ENCODE measurements at regions not wholly inside any gene's neighbourhood (a gene's known extent, or its start where the extent isn't known, plus 50 kb on each side); places are given as distances from the start of the nearest gene placed in this dataset.
"Not testable (repeated sequence)": the region's sequence is repeated elsewhere in the genome, so short reads cannot be mapped to it uniquely, and the experiment has no call there.

DNA sequence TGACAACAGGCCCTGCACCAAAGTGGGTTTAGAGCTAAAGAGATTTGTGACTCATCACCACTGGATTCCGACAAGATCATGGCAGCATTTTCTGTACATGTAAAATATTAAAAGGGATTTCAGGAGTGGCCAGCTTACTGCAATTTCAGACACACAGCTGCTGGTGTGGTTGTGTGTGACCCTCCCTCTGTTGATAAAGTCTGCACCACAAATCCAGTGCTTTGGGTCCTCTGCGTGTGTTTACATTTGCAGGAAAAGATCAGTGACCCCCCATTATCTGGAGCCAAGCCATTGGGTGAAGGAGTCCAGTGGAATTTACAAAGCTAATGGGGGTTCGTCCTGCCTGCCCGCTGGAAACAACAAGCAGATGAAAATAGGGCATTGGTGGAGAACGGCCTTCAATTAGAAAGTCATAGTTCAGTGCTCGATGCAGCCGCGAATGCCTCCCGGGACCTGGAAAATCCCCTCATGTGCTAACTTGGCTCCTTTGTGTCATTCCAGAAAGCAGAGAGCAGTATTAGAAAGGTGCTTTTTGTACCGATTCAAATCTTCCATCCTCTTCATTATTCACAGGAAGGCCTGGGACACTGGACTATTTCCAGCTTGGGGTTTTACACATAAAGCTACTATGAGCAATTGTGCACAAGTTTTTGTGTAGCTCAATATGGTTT is 188.5 kb upstream of the TMEM132C start:
- no peak for DNase-seq (ENCODE audit: low spot score)

DNA sequence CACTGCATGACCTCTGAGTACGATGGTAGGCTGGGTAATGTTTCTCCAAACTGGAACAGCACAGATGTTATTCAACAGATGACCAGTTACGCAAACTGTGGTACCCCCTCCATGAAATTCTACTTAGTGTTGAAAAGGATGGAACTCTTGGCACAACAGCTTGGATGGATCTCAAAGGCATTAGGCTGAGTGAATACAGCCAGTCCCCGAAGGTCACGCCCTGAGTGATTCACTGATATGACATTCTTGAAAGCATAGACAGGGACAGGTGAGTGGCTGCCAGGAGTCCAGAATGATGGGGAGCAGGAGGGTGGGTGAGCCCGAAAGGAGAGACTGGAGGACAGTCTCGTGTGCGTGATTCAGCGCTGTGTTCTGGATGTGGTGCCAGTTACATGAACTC is 187.5 kb upstream of the TMEM132C start:
- no peak for DNase-seq (ENCODE audit: low spot score)

DNA sequence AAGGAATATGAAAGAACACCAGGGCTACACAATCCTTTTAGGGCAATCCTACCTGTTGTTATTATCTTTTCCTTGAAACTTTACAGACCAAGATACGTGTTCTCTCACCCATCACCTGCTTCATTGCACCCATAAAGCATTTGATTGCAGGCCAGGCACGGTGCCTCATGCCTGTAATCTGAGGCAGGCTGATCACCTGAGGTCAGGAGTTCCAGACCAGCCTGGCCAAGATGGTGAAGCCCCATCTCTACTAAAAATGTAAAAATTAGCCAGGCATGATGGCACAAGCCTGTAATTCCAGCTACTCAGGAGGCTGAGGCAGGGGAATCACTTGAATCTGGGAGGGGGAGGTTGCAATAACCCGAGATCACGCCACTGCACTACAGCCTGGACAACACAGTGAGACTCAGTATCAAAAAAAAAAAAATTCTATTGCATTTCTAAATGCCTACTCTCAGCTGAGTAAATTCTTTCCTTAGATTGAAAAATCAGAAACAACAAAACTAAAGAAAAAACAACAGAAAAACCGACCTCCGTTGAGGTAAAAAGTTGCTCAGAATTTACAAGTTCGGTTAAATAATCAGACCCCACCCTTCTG is 183.7 kb upstream of the TMEM132C start:
- DNase-seq (ENCODE audit: low spot score), result no peak

DNA sequence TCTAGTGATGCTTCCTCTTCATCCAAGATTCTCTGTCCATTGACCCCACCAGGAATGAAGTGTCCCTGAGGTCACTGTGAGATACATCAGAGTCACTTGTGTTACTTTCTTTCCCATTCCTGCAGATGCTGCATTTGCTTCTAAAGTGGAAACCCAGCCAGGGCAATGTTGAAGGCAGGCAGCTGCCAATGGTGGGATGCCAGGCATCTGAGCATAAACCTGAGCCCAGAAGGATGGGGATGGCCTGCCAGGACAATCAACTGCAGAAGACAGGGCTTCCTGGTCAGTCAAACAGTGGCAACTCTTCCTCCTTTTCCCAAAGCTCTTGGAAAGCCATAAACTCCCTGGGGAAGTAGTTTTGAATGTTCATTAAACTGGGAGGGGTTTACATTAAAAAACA is 178.0 kb upstream of the TMEM132C start:
- DNase-seq (ENCODE audit: low spot score), result no peak

DNA sequence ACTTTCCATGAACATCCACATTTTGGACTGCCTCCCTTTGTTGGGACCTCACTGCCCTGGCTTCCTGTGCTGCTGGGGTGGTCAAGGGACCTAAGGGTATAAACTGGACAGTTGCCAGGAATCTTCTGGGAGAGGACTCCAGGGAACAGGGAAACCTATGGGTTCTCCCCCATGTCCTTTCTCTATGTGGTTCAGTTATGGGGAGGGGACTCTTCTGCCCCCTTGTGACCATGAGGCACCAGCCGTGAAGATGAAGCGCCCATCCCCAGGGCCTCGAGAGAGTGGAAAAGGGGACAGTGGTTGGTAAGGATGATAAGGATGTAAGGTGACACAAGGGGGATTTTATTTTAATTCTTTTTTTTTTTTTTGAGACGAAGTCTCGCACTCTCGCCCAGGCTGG is 177.0 kb upstream of the TMEM132C start:
- no peak for DNase-seq (ENCODE audit: low spot score)

DNA sequence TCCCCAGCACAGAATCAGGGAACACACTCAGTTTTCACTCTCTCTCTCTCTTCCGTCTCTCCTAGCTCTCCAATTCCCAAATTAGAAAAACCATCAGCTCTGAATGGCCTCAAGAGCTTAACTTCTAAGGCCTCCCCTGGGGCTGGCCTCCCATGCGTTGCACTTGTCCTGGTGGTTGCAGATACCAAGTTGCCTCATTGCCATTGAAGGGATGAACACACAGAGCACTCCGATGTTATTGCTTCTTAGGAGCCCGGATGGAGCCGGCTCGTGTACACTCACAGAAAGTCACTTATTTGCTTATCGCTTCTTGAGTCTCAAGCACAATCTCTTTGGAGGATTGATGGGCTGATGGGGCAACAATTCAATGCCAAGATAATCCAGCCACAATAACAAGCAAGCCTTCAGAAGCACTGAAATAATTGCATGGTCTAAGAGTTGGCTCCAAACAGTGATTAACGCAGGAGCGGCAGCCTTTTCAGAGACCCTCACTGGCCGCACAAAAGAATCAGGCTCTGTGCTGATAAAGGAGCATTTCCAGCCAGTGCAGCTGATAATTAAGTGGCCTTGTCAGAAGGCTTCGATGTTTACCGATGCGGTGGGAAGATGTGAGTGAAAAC is 175.8 kb upstream of the TMEM132C start:
- no peak for DNase-seq (ENCODE audit: low spot score)

DNA sequence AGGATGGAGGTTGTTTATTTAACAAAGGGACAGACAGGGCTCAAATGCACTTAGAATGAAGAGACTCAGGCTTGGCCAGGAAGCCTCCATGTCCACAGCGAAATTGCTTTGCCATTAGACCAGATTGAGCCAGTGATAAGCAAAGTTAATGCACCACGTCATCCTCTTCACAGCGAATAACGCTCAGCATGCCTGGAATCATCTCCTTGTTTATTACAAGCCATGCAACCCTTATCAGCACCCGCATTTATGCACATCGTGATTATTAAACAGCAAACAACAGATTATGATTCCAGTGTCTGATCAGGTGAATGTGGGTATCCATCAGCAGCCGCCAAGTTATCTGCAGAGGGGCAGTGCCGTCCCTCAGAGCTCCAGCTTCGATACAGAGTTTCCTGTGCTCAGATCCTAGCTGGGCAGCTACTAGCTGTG is 175.0 kb upstream of the TMEM132C start:
- no peak for DNase-seq (ENCODE audit: low spot score)

DNA sequence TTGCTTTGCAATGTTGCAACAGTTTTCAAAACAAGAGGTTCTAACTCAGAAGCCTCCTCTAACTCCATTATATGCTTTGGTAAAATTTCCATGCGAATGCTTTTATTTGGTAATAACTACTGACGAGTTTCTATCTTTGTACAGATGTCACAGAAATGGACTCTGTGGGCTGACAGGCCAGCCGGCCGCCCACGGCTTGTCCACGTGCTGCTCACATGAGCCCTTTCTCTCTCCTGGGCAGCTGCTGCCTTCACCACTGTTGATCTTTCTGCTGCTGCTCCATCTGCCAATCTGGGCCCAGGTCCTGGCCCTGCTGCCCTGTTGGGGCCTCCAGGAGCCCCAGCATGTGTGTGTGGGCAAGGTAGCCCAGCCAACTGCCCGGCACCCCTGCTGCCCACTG is 168.2 kb upstream of the TMEM132C start:
- no peak for DNase-seq (ENCODE audit: low spot score)

DNA sequence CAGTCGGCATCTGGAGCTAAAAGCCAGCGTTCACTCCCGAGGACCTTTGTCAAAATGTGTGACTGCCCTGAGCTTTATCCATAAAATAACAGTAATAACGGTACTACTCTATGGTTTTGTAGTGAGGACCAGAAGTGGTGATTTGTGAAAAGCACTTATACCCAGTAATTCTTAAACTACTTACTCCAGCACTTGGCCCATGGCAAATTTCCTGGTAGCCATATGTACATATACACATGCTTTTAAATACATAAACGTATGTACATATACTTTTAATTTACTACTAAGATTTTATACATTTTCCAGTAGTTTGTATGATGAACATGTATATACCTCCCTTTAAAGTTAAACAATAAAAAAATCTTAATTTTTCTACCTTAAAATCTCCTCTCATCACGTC is 163.8 kb upstream of the TMEM132C start:
- no peak for DNase-seq (ENCODE audit: low spot score)

DNA sequence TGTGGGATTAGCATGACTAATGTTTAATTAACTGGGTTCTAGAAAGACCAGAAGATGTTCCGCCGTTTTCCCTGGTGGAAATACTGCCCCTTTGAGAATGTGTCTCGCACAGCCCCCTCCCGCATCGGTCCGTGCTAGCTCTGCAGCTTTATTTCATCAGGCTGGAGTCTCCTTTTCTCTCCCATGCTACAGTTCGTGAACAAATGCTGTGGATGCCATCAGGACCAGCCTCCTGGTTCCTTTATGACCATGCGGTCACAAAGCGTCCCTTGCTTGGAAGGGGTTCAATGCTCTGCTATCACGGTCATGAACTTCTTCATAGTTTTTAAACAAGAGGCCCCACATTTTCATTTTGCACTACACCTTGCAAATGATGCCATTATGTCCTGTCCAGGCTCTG is 157.7 kb upstream of the TMEM132C start:
- DNase-seq (ENCODE audit: low spot score), result no peak

DNA sequence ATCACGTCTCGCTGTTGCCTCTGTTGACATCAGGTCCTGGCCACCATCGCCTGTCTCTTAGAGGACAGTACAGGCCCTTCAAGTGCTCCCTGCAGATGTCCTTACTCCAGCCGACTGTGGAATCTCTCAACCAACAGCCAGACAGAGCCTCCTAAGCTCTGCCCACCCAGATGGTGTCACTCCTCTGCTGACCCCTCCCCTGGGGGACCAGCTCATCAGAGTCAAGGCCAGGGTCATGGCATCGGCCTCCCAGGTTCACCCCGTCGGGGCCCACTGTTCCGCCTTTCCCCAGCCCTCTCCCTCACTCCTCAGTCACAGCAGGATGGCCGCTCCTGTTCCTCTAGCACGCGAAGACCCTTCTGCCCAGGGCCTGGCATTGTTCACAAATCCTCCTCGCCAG is 157.3 kb upstream of the TMEM132C start:
- no peak for DNase-seq (ENCODE audit: low spot score)

DNA sequence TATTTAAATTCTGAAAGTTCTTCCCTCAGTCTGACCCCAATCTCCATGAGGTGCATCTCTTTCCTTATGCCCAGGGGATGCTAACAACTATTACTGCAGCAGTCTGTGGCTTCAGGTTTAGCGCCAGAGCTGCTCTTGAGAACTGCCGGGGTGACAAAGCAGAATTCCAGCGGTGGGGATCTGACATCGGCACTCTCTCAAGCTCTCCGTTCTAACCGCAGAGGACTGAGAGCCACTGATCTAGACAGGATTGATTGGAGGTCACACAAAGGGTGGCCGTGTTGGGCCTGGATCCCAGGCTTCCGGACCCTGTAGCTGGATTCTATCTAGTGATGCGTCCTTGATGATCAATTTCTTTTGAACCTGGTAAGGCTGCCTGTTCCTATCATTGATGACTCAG is 155.6 kb upstream of the TMEM132C start:
- DNase-seq (ENCODE audit: low spot score), result no peak

DNA sequence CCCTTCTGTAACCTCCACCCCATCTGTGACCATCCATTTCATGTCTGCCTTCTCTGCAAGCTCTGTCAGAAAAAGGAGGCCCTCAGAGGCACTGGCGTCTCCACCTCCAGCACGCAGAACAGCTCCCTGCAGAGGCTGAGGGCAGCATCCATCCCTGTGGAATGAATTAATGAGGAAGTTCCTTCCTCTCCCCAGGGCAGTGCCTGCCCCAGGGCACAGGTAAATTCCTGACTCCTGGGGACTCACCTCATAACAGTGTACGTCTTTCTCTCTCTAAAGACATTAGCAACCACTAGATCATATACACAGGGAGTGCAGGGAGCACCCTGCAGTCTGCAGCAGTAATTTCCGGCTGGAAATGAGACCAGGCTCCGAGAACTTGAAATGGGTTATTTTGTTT is 155.0 kb upstream of the TMEM132C start:
- no peak for DNase-seq (ENCODE audit: low spot score)

DNA sequence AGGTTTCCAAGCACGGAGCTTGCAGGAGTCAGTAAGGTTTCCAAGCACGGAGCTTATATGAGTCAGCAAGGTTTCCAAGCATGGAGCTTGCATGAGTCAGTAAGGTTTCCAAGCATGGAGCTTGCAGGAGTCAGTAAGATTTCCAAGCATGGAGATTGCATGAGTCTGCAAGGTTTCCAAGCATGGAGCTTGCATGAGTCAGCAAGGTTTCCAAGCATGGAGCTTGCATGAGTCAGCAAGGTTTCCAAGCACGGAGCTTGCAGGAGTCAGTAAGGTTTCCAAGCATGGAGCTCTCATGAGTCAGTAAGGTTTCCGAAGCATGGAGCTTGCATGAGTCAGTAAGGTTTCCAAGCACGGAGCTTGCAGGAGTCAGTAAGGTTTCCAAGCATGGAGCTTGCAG is 153.7 kb upstream of the TMEM132C start:
- DNase-seq (ENCODE audit: low spot score), result not testable (repeated sequence)

DNA sequence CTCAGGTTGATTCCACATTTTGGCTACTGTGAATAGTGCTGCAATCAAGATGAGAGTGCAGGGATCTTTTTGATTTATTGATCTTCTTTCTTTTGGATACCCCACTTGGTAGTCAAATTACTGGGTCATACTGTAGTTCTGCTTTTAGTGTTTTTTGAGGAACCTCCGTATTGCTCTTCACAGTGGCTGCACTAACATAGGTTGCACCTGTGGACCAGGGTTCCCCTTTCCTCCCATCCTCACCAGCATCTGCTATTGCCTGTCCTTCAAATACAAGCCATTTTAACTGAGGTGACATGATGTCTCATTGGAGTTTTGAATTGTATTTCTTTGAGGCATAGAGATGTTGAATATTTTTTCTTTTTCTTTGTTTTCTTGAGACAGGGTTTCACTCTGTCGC is 152.5 kb upstream of the TMEM132C start:
- no peak for DNase-seq (ENCODE audit: low spot score)

DNA sequence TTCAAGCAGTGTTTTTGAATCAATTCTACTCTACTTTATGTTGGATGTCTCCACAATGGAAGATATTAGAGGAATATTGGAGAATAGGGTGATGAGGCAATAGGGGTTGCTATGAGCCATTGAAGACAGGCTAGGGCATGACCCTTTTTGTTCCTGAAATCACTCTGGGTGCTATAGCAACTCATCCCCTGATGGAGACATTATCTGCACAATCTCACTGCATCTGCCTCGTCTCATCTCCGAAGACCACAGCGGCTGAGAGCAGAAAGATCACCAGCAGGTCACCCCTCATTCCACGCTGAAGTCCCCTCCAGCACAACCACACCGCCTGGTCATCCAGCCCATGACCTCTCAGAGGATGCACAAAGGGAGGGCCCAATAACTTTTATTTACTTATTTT is 150.4 kb upstream of the TMEM132C start:
- no peak for DNase-seq (ENCODE audit: low spot score)

DNA sequence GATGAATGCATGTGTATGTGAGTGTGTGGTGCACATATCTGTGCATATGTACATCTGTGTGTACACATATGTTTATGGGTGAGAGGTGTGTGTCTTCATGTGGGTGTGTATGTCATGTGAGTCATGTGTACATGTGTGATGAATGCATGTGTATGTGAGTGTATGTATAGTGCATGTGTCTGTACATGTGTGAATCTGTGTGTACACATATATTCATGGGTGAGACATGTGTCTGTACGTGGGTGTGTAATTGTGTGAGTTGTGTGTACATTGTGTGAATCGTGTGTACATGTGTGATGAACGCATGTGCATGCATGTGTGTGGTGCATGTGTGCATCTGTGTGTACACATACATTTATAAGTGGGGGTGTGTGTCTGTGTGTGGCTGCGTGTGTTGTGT is 146.9 kb upstream of the TMEM132C start:
- no peak for DNase-seq (ENCODE audit: low spot score)

DNA sequence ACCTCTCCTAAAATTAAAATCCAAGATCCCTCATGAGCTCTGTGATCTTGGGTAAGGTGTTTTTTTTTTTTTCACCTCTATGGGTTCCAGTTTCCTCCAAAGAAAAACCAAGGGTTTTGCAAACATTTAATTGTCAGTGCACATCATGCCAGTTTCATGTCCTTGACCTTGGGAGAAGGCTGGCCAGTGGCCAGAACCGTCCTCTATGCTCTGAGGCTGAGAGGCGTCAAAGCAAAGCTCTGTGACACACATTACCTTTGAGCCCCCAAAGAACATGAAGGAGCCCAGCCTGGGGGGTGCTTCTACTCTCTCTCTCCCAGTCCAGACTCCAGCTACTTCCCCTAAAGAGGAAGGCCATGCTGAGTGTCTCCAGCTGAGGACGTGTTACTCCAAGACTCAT is 145.5 kb upstream of the TMEM132C start:
- DNase-seq (ENCODE audit: low spot score), result no peak

DNA sequence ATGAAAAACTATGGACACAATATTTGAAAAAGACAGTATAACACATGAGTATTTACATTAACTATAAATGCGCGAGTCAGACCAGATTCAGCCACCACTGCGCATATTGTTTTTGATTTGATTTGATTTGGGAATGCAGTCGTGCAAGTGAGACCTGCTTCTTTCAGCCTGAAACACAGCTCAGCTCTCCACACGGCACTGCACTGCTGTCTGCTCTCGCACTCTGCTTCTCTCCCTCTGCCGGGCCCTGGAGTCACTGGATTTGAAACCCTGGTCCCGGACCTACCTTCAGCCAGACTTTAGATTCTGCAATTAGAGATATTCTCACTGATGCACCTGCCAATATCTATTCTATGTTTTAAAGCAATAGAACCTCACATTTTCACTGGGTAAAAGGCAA is 143.9 kb upstream of the TMEM132C start:
- DNase-seq (ENCODE audit: low spot score), result no peak

DNA sequence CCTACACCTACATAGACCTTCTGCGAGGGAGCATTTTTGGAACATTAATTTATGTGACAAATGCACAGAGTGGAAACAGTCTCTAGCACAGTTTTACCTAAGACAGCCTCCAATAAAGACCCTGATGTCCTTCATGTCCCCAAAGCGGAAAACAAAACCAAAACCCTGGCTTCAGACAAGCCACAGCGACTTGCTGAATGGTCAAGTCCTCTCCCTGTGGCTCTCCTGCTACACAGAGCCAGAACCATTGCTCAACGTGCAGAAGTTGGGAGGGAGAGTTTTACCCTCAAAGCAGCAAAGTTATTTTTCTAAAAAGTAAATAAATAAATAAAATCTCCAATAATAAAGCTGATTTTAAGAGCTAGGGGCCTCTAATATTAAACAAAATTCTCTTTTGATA is 135.0 kb upstream of the TMEM132C start:
- DNase-seq (ENCODE audit: low spot score), result no peak

DNA sequence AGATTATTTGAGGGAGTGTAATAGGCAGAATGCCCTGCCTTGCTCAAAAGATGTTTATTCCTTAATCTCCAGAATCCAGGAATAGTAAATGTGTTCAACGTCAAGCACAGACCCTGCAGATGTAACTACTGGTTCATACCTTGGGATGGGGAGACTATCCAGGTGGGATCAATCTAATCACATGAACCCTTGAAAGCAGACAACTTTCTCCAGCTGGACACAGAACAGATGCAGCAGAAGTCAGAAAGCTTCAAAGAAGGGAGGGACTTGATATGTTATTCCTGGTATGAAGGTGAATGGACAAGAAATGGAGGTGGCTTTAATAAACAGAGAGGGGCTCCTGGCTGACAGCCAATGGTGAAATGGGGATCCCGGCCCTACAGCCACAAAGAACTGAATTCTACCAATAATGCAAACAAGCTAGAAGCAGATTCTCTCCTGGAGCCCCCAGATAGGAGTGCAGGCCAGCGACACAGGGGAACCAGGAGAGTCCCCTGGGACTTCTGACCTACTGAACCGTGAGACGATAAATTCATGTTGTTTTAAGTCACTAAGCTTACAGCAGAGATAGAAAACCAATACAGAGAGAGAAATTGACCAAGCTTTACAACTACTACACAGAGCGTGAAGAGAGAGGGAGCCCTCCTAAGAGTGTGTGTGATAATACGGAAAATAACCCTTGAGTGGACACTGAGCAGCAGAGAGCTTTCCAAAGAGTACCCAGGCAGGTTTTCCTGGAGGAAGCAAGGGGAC is 133.5 kb upstream of the TMEM132C start:
- no peak for DNase-seq (ENCODE audit: low spot score)

DNA sequence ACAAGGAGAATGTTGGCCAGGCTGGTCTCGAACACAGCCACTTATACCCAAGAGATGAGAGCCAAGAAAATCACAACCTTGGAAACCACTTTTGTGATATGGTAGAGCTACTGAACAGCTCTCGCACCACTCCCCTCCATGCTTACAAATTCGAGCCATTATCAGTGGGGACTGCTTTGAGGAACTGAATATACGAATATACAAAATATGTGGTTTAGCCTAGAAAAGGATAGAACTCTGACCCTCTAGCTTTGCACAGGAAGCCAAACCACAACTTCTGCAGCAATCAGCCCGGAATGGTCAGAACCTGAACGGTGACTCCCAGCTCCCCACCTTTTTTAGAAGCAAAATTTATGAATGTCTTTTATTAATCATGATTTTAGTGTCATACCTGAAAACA is 129.8 kb upstream of the TMEM132C start:
- no peak for DNase-seq (ENCODE audit: low spot score)

DNA sequence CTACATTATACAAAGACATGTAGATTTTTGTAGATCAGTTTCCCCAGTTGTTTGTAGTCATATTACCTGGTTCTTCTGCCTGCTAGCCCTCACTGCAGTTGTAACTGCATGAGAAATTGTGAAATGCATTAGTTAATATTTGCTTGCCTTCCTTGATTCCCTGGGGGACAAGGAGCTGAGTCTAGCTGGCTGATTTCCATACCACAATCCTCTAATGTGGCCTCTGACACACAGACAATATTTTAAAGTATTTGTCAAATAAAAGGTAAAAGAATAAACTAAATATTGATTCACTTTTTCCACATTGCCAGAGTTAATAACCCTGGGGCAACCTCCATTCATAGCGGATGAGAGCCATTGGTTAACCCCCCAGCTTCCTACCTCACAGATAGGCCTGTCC is 128.8 kb upstream of the TMEM132C start:
- no peak for DNase-seq (ENCODE audit: low spot score)
